Nephron (organoid): ENCODE measurements at regions not wholly inside any gene's neighbourhood (a gene's known extent, or its start where the extent isn't known, plus 50 kb on each side); places are given as distances from the start of the nearest gene placed in this dataset.

ENCODE experiments used
- H3K27ac Mint-ChIP-seq, 3 experiments: 2 replicates each; pipeline ENCODE4 v1.8.0; 2020; ENCODE audit warnings: mixed read lengths in 3 of 3, mild to moderate bottlenecking in 2 of 3, moderate library complexity in 1 of 3
- H3K27me3 Mint-ChIP-seq: 2 replicates; pipeline ENCODE4 v1.8.0; 2021; ENCODE audit warnings: low read depth, mild to moderate bottlenecking, moderate library complexity, mixed read lengths
- H3K36me3 Mint-ChIP-seq: 2 replicates; pipeline ENCODE4 v1.8.0; 2020; ENCODE audit warnings: low read depth, mixed read lengths
- H3K4me1 Mint-ChIP-seq: 2 replicates; pipeline ENCODE4 v1.8.0; 2020; ENCODE audit warnings: mixed read lengths
- H3K4me3 Mint-ChIP-seq, 3 experiments: 2 replicates each; pipeline ENCODE4 v1.8.0; 2020; ENCODE audit warnings: mild to moderate bottlenecking in 3 of 3, mixed read lengths in 3 of 3, moderate library complexity in 2 of 3
- H3K9me3 Mint-ChIP-seq: 2 replicates; pipeline ENCODE4 v1.8.0; 2020; ENCODE audit warnings: mixed read lengths
- CTCF ChIP-seq, 3 experiments: fragments of 200-600 bp; sonication (generic); IDR thresholded peaks; one replicate each; pipeline ENCODE4 v1.5.0; 2021; ENCODE audit warnings: antibody characterized with exemption in 3 of 3; ENCODE audit not compliant: unreplicated experiment in 3 of 3

DNA sequence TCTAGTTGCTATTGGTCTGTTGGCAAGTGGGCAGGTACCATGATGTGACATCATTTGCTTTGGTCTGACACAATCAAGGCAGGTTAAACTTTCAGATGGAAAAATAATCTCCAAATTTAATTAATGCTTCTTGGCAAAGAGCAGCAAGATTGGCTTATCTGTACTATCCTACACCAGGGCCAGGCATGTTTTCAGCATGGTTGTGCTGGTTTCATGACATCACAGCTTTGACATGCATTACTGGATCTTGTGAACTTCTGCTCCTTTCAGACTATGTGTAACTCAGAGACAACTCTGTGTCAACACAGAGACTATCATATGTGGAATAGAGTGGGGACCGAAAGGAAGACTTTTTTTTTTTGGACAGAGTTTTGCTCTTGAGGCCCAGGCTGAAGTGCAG lies 520.5 kb downstream of the TDRD15 start:
- H3K4me3 Mint-ChIP-seq: no peak overlapping the region
- TF ChIP-seq CTCF (IDR thresholded peaks at IDR 0.05; ENCODE audit: unreplicated experiment in 3 of 3): no peak
- peak overlapping the region in 2 of 3 experiments; percentile 28 to 95 for H3K27ac Mint-ChIP-seq
- no peaks in the 10 kb centered on the region for H3K36me3 Mint-ChIP-seq
- peaks cover 5% of the 10 kb centered on the region for H3K27me3 Mint-ChIP-seq
- no peaks in the 10 kb centered on the region for H3K9me3 Mint-ChIP-seq
- H3K4me1 Mint-ChIP-seq: peaks cover 55% of the 10 kb centered on the region

- Mint-ChIP-seq H3K9me3 (no peaks in the 10 kb centered on the region), H3K36me3 (no peaks in the 10 kb centered on the region), H3K4me3 (no peak overlapping the region), H3K27ac (peak overlapping the region; percentile 76 to 95 (median 82)), H3K27me3 (peaks cover 3% of the 10 kb centered on the region), H3K4me1 (peaks cover 60% of the 10 kb centered on the region)
- TF ChIP-seq CTCF (IDR thresholded peaks at IDR 0.05; ENCODE audit: unreplicated experiment in 3 of 3): no peak
These were observed 522.6 kb downstream of the TDRD15 start for GRCh38 chr2:21646345-21646744.

- no peaks in the 10 kb centered on the region for H3K36me3 Mint-ChIP-seq
- no peak overlapping the region for H3K27ac Mint-ChIP-seq
- H3K4me3 Mint-ChIP-seq: no peak overlapping the region
- peaks cover 35% of the 10 kb centered on the region for H3K4me1 Mint-ChIP-seq
- H3K27me3 Mint-ChIP-seq: peaks cover 7% of the 10 kb centered on the region
- H3K9me3 Mint-ChIP-seq: no peaks in the 10 kb centered on the region
- no peak for TF ChIP-seq CTCF (IDR thresholded peaks at IDR 0.05; ENCODE audit: unreplicated experiment in 3 of 3)
These were observed 526.8 kb downstream of the TDRD15 start for GRCh38 chr2:21650569-21650968.

DNA sequence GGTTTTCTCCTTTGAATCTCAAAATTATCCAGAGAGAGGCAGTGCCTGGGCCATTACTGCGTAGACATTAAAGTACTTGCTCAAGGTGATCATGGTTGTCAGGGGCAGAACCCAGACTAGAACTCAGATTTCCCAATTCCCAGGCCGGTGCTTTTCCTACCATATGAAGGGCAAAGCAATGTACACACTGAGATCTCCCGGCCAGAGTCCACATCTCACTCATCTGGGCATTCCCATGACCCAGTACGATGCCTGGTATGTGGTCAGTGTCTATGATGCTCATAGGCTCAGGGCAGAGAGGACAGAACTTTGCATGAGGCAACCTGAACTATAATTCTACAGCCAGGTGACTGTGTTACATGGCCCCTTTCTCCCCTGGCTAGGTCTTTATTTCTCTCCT lies 531.4 kb downstream of the TDRD15 start:
- Mint-ChIP-seq H3K9me3 (no peaks in the 10 kb centered on the region), H3K27ac (no peak overlapping the region), H3K27me3 (peaks cover 4% of the 10 kb centered on the region), H3K4me1 (peaks cover 32% of the 10 kb centered on the region), H3K4me3 (no peak overlapping the region), H3K36me3 (no peaks in the 10 kb centered on the region)
- no peak for TF ChIP-seq CTCF (IDR thresholded peaks at IDR 0.05; ENCODE audit: unreplicated experiment in 3 of 3)

DNA sequence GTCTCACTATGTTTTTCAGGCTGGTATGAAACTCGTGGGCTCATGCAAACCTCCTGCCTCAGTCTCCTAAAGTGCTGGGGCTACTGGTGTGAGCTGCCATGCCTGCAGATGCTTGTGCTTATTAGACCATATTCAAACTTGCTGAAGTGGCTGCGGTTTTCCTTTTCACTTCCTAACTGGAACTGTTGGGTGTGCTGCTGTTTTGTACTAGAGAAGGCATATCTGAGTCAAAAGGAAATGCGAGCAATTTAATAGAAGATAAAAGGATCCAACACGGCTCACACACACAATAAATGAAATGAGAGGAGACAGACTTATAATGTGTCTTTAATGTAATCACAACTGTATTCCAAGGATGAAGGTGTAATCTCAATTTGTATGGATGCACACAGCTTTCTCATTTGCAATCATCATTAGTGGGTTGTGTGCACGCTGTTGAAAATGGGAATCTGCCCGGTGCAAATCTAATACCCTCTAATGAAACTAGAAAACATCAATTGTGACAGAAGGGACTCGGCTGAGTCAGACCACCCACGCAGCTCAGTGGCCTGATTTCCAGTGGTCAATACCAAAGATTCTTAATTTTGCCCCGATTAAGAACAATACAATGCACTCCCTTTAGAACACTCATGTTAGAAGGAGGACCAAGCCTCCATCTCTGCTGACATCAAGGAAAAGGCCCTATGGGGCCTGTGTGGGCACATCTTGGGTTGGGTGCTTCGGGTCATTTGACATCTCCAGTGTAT lies 532.7 kb downstream of the TDRD15 start:
- Mint-ChIP-seq H3K4me1 (peaks cover 24% of the 10 kb centered on the region), H3K27me3 (peaks cover 4% of the 10 kb centered on the region), H3K27ac (no peak overlapping the region), H3K4me3 (no peak overlapping the region), H3K9me3 (no peaks in the 10 kb centered on the region), H3K36me3 (no peaks in the 10 kb centered on the region)
- peak in 1 of 3 experiments; percentile 10 for TF ChIP-seq CTCF (IDR thresholded peaks at IDR 0.05; ENCODE audit: unreplicated experiment in 3 of 3)

GRCh38 chr2:21657445-21657844 lies 533.7 kb downstream of the TDRD15 start:
- no peak for TF ChIP-seq CTCF (IDR thresholded peaks at IDR 0.05; ENCODE audit: unreplicated experiment in 3 of 3)

More at GRCh38 chr2:21657445-21657844, 533.7 kb downstream of the TDRD15 start:
- Mint-ChIP-seq H3K27me3 (no peaks in the 10 kb centered on the region), H3K36me3 (no peaks in the 10 kb centered on the region), H3K4me1 (peaks cover 24% of the 10 kb centered on the region), H3K27ac (no peak overlapping the region), H3K4me3 (no peak overlapping the region), H3K9me3 (no peaks in the 10 kb centered on the region)
